ENCODE measurements at regions not wholly inside any gene's neighbourhood (a gene's known extent, or its start where the extent isn't known, plus 50 kb on each side); places are given as distances from the start of the nearest gene placed in this dataset.
"Not testable (repeated sequence)": the region's sequence is repeated elsewhere in the genome, so short reads cannot be mapped to it uniquely, and the experiment has no call there.

DNA sequence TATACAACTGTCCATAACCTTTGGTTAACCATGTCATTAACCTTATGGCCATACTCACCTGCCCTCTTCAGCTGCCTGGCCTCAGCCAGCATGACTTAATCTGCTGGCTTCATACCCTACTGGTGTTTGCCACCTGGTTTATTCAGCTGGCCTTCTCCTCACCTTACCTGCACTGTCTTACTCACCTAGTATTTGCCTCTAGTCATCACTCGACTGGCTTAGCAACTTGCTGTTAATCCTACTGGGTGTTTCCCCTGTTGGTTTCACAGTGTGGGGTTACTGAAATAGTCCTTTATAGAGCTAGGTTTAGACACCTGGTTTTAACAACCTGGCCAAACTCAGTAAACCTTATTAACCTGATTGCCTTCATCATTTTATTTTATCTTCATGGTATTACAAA, 96.4 kb downstream of the IL12A start:
- H3K4me3 Mint-ChIP-seq = no peak overlapping the region
- no peaks in the 10 kb centered on the region for H3K36me3 Mint-ChIP-seq
- no peak overlapping the region for H3K27ac Mint-ChIP-seq
- H3K4me1 Mint-ChIP-seq = no peaks in the 10 kb centered on the region
- no peaks in the 10 kb centered on the region for H3K27me3 Mint-ChIP-seq
- H3K9me3 Mint-ChIP-seq = no peaks in the 10 kb centered on the region

- Mint-ChIP-seq H3K27ac (no peak overlapping the region), H3K9me3 (no peaks in the 10 kb centered on the region), H3K4me1 (no peaks in the 10 kb centered on the region), H3K27me3 (no peaks in the 10 kb centered on the region), H3K36me3 (no peaks in the 10 kb centered on the region), H3K4me3 (no peak overlapping the region)
These were observed 100.0 kb downstream of the IL12A start for GRCh38 chr3:160088492-160089137.

- no peaks in the 10 kb centered on the region for H3K9me3 Mint-ChIP-seq
- no peaks in the 10 kb centered on the region for H3K27me3 Mint-ChIP-seq
- H3K27ac Mint-ChIP-seq = no peak overlapping the region
- H3K4me1 Mint-ChIP-seq = no peaks in the 10 kb centered on the region
- no peak overlapping the region for H3K4me3 Mint-ChIP-seq
- no peaks in the 10 kb centered on the region for H3K36me3 Mint-ChIP-seq
These were observed 102.0 kb downstream of the IL12A start for GRCh38 chr3:160090653-160091052.

- no peak overlapping the region for H3K27ac Mint-ChIP-seq
- no peaks in the 10 kb centered on the region for H3K9me3 Mint-ChIP-seq
- no peaks in the 10 kb centered on the region for H3K27me3 Mint-ChIP-seq
- H3K4me3 Mint-ChIP-seq = no peak overlapping the region
- H3K4me1 Mint-ChIP-seq = no peaks in the 10 kb centered on the region
- no peaks in the 10 kb centered on the region for H3K36me3 Mint-ChIP-seq
These were observed 102.8 kb downstream of the IL12A start for GRCh38 chr3:160091441-160091840.

- no peaks in the 10 kb centered on the region for H3K9me3 Mint-ChIP-seq
- H3K4me3 Mint-ChIP-seq = no peak overlapping the region
- no peaks in the 10 kb centered on the region for H3K36me3 Mint-ChIP-seq
- no peak overlapping the region for H3K27ac Mint-ChIP-seq
- H3K4me1 Mint-ChIP-seq = no peaks in the 10 kb centered on the region
- H3K27me3 Mint-ChIP-seq = no peaks in the 10 kb centered on the region
These were observed 104.1 kb downstream of the IL12A start for GRCh38 chr3:160092760-160093159.

DNA sequence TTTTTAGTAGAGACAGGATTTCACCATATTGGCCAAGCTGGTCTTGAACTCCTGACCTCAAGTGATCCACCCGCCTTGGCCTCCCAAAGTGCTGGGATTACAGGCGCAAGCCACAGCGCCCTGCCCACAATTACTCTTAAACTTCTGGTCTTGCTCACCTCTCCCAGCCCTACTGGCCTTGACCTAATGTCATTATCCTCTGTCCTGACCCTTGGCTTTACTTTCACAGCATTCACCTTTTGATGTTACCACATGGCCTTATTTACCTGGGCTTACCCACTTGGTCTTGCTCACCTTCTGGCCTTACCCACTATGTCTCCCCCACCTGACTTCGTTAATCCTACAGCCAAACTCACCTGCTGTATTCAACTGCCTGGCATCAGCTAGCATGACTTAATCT, 105.9 kb downstream of the IL12A start:
- Mint-ChIP-seq H3K27me3 (no peaks in the 10 kb centered on the region), H3K4me3 (no peak overlapping the region), H3K4me1 (no peaks in the 10 kb centered on the region), H3K9me3 (no peaks in the 10 kb centered on the region), H3K36me3 (no peaks in the 10 kb centered on the region), H3K27ac (no peak overlapping the region)

DNA sequence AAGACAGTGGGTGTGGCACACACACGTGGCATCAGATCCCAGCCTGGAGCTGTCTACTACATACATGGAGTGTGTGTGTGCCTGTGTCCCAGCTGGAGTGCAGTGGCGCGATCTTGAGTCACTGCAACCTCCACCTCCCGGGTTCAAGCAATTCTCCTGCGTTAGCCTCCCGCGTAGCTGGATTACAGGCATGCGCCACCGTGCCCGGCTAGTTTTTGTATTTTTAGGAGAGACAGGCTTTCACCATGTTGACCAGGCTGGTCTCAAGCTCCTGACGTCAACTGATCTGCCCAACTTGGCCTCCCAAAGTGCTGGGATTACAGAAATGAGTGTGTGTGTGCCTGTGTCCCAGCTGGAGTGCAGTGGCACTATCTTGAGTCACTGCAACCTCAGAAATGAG, 108.8 kb downstream of the IL12A start:
- H3K36me3 Mint-ChIP-seq = no peaks in the 10 kb centered on the region
- H3K4me1 Mint-ChIP-seq = no peaks in the 10 kb centered on the region
- no peak overlapping the region for H3K4me3 Mint-ChIP-seq
- peaks cover 12% of the 10 kb centered on the region for H3K27me3 Mint-ChIP-seq
- H3K27ac Mint-ChIP-seq = no peak overlapping the region
- no peaks in the 10 kb centered on the region for H3K9me3 Mint-ChIP-seq

- Mint-ChIP-seq H3K27me3 (peaks cover 12% of the 10 kb centered on the region), H3K4me3 (no peak overlapping the region), H3K9me3 (no peaks in the 10 kb centered on the region), H3K4me1 (no peaks in the 10 kb centered on the region), H3K36me3 (no peaks in the 10 kb centered on the region), H3K27ac (no peak overlapping the region)
These were observed 109.8 kb downstream of the IL12A start for GRCh38 chr3:160098261-160098908.

GRCh38 chr3:160098926-160099626, 110.4 kb downstream of the IL12A start:
- H3K36me3 Mint-ChIP-seq = no peaks in the 10 kb centered on the region
- no peak overlapping the region for H3K4me3 Mint-ChIP-seq
- no peaks in the 10 kb centered on the region for H3K4me1 Mint-ChIP-seq
- no peak overlapping the region for H3K27ac Mint-ChIP-seq
- H3K27me3 Mint-ChIP-seq = peaks cover 12% of the 10 kb centered on the region
- no peaks in the 10 kb centered on the region for H3K9me3 Mint-ChIP-seq

- Mint-ChIP-seq H3K36me3 (no peaks in the 10 kb centered on the region), H3K27me3 (peaks cover 12% of the 10 kb centered on the region), H3K4me1 (no peaks in the 10 kb centered on the region), H3K4me3 (no peak overlapping the region), H3K9me3 (no peaks in the 10 kb centered on the region), H3K27ac (no peak overlapping the region)
These were observed 111.2 kb downstream of the IL12A start for GRCh38 chr3:160099834-160100233.

DNA sequence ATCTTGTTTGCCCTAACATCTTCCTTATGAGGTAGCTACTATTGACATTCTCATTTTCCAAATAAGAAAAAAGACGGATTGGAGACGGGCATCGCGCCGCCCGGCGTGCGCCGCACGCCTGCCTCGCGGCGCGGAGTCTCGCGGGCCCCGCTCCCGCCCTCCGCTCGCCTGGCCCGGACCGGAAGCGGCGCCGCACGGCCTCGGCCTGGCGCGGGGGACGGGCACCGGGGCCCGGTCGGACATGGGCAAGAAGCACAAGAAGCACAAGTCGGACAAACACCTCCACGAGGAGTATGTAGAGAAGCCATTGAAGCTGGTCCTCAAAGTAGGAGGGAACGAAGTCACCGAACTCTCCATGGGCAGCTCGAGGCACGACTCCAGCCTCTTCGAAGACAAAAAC, 112.0 kb downstream of the IL12A start:
- Mint-ChIP-seq H3K9me3 (no peaks in the 10 kb centered on the region), H3K4me1 (no peaks in the 10 kb centered on the region), H3K36me3 (no peaks in the 10 kb centered on the region), H3K4me3 (no peak overlapping the region), H3K27me3 (peaks cover 12% of the 10 kb centered on the region), H3K27ac (no peak overlapping the region)

- H3K27ac Mint-ChIP-seq, H3K9me3 Mint-ChIP-seq, H3K36me3 Mint-ChIP-seq, H3K4me3 Mint-ChIP-seq, H3K4me1 Mint-ChIP-seq: not testable (repeated sequence)
- peaks cover 12% of the 10 kb centered on the region for H3K27me3 Mint-ChIP-seq
These were observed 113.4 kb downstream of the IL12A start for GRCh38 chr3:160102001-160102400.

DNA sequence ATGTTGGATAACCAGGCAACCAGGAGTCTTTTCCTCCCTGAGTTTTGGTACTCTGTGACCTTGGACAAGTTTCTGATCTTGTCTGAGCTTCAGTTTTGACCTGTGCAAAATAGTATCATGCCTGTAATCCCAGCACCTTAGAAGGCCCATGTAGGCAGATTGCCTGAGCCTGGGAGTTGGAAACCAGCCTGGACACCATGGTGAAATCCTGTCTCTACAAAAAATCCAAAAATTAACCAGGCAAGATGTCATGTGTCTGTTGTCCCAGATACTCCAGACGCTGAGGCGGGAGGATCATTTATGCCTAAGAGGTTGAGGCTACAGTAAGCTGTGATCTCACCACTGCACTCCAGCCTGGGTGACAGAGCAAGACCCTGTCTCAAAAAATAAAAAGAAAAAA, 114.8 kb downstream of the IL12A start:
- Mint-ChIP-seq H3K4me1 (no peaks in the 10 kb centered on the region), H3K9me3 (no peaks in the 10 kb centered on the region)

DNA sequence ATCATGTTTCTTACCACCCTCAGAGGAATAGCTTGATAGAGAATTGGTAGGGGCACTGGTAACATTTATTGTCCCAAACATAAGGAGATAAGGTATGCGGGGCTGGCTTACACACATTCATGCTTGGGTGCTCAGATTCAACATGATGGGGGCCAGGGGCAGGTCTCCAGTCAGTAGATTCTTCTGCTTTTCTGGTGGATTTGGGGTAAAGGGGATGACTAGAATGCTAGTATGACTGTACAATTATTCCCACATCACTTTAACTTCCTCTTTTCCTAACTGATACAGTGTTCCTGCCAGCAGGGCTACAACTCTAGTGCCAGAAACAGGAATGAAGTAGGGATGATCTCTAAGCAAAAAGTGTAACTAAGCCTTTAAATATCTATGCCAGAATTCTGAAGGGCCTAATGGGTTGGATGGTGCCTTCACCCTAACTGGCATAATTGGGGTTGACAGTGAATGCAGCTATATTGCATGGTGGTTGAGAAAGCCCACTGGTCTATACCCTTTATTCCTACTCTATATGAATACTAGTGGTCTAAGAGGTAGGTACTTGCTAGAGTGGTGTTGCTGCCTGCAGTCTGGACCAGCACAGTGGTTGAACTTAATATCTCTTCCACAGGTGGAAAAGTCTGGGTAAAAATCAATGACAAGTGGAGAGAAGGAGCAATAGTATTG, 117.4 kb downstream of the IL12A start:
- H3K36me3 Mint-ChIP-seq = no peaks in the 10 kb centered on the region
- peaks cover 7% of the 10 kb centered on the region for H3K27me3 Mint-ChIP-seq
- no peaks in the 10 kb centered on the region for H3K4me1 Mint-ChIP-seq
- H3K4me3 Mint-ChIP-seq = no peak overlapping the region
- H3K27ac Mint-ChIP-seq = no peak overlapping the region
- H3K9me3 Mint-ChIP-seq = no peaks in the 10 kb centered on the region

More for the DNA sequence above, 114.8 kb downstream of the IL12A start:
- Mint-ChIP-seq H3K27ac (no peak overlapping the region), H3K27me3 (peaks cover 12% of the 10 kb centered on the region), H3K36me3 (no peaks in the 10 kb centered on the region), H3K4me3 (no peak overlapping the region)

DNA sequence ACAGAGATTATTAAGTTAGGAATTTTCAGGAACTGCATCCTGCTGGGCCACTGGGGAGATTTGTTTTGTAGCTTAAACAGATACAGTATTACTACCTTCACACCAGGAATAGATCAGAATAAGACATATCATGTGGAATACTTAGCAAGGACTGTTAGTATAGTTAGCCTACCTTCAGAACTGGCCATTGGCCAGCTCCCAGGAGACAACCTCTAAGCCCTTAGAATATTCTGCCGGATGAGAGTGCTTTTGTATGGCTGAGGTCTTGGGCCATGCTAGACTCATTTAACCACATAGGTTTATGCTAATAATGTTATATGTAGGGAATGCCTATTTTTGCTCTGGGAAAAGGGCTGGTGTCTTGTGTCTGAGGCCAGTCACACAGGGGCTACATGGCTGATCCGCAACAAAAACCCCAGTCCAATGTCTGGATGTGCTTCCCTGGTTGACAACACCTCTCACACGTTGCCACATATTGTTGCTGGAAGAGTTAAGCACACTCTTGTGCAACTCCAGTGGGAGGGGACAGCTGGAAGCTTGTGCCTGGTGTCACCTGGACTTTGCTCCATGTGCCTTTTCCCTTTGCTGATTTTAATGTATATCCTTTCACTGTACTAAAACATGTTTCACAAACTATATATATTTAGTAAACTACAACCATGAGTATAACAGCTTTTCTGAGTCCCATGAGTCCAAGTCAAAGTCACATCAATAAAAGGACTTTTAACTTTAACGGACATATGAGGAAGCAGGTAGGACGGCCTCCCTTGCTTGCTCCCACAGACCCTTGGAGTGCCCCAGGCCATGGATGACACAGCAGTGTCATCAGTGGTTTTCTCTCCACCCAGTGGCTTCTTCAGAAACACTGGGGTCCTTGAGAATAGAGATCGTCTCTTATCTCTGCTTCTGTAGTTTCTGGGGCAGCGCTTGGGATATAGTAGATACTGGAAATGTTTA, 118.0 kb upstream of the C3orf80 start:
- H3K36me3 Mint-ChIP-seq = no peaks in the 10 kb centered on the region
- H3K27me3 Mint-ChIP-seq = peaks cover 1% of the 10 kb centered on the region
- no peaks in the 10 kb centered on the region for H3K4me1 Mint-ChIP-seq
- H3K4me3 Mint-ChIP-seq = no peak overlapping the region
- no peak overlapping the region for H3K27ac Mint-ChIP-seq
- no peaks in the 10 kb centered on the region for H3K9me3 Mint-ChIP-seq

All from activated naive CD4-positive, alpha-beta T cell treated with anti-CD3 and anti-CD28 coated beads, Interleukin-2, amount 50 U/mL, for 24 hours (primary cell).